ENCODE measurements at regions not wholly inside any gene's neighbourhood (a gene's known extent, or its start where the extent isn't known, plus 50 kb on each side); places are given as distances from the start of the nearest gene placed in this dataset.

DNA sequence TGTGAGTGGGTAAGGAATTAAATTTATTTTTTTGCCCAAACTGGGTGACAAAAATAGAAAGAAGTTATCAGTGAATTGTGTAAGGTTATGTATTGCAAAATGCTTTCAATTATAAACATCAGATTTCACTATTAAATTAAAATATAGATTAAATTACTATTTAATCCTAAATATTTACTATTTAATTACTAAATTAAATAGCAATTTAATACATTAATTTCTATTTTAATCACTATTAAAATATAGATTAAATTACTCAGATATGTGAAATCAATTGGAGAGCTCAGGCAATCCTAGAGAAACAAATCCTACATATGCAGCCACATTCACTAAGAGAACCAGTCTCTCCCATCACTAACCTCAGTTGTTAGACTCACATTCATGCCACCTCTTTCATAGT lies 2075.8 kb downstream of the MRPL39 start:
- TF ChIP-seq, protein P1, sequence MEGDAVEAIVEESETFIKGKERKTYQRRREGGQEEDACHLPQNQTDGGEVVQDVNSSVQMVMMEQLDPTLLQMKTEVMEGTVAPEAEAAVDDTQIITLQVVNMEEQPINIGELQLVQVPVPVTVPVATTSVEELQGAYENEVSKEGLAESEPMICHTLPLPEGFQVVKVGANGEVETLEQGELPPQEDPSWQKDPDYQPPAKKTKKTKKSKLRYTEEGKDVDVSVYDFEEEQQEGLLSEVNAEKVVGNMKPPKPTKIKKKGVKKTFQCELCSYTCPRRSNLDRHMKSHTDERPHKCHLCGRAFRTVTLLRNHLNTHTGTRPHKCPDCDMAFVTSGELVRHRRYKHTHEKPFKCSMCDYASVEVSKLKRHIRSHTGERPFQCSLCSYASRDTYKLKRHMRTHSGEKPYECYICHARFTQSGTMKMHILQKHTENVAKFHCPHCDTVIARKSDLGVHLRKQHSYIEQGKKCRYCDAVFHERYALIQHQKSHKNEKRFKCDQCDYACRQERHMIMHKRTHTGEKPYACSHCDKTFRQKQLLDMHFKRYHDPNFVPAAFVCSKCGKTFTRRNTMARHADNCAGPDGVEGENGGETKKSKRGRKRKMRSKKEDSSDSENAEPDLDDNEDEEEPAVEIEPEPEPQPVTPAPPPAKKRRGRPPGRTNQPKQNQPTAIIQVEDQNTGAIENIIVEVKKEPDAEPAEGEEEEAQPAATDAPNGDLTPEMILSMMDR (IDR thresholded peaks at IDR 0.05), result no peak
- TF ChIP-seq HOXA7 (CRISPR knock-in tag; IDR thresholded peaks at IDR 0.05) (no peak), CHD4 (IDR thresholded peaks at IDR 0.05; ENCODE audit: borderline replicate concordance) (no peak), POLR2A (IDR thresholded peaks at IDR 0.05; ENCODE audit: low read length) (no peak), RCOR1 (IDR thresholded peaks at IDR 0.05; ENCODE audit: low read depth, low read length) (no peak), JUN (IDR thresholded peaks at IDR 0.05) (no peak), ESRRA (IDR thresholded peaks at IDR 0.05; ENCODE audit: borderline replicate concordance, low read length) (no peak), MAFK (IDR thresholded peaks at IDR 0.05; ENCODE audit: partially characterized antibody) (no peak), GATA3 (IDR thresholded peaks at IDR 0.05; ENCODE audit: borderline replicate concordance) (no peak)
- TF ChIP-seq, protein P2, sequence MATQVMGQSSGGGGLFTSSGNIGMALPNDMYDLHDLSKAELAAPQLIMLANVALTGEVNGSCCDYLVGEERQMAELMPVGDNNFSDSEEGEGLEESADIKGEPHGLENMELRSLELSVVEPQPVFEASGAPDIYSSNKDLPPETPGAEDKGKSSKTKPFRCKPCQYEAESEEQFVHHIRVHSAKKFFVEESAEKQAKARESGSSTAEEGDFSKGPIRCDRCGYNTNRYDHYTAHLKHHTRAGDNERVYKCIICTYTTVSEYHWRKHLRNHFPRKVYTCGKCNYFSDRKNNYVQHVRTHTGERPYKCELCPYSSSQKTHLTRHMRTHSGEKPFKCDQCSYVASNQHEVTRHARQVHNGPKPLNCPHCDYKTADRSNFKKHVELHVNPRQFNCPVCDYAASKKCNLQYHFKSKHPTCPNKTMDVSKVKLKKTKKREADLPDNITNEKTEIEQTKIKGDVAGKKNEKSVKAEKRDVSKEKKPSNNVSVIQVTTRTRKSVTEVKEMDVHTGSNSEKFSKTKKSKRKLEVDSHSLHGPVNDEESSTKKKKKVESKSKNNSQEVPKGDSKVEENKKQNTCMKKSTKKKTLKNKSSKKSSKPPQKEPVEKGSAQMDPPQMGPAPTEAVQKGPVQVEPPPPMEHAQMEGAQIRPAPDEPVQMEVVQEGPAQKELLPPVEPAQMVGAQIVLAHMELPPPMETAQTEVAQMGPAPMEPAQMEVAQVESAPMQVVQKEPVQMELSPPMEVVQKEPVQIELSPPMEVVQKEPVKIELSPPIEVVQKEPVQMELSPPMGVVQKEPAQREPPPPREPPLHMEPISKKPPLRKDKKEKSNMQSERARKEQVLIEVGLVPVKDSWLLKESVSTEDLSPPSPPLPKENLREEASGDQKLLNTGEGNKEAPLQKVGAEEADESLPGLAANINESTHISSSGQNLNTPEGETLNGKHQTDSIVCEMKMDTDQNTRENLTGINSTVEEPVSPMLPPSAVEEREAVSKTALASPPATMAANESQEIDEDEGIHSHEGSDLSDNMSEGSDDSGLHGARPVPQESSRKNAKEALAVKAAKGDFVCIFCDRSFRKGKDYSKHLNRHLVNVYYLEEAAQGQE (IDR thresholded peaks at IDR 0.05), result no peak
- TF ChIP-seq, protein P3, sequence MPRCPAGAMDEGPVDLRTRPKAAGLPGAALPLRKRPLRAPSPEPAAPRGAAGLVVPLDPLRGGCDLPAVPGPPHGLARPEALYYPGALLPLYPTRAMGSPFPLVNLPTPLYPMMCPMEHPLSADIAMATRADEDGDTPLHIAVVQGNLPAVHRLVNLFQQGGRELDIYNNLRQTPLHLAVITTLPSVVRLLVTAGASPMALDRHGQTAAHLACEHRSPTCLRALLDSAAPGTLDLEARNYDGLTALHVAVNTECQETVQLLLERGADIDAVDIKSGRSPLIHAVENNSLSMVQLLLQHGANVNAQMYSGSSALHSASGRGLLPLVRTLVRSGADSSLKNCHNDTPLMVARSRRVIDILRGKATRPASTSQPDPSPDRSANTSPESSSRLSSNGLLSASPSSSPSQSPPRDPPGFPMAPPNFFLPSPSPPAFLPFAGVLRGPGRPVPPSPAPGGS (IDR thresholded peaks at IDR 0.05), result no peak
- TF ChIP-seq, protein P4, sequence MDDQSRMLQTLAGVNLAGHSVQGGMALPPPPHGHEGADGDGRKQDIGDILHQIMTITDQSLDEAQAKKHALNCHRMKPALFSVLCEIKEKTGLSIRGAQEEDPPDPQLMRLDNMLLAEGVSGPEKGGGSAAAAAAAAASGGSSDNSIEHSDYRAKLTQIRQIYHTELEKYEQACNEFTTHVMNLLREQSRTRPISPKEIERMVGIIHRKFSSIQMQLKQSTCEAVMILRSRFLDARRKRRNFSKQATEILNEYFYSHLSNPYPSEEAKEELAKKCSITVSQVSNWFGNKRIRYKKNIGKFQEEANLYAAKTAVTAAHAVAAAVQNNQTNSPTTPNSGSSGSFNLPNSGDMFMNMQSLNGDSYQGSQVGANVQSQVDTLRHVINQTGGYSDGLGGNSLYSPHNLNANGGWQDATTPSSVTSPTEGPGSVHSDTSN (IDR thresholded peaks at IDR 0.05), result no peak
- TF ChIP-seq, protein P5, sequence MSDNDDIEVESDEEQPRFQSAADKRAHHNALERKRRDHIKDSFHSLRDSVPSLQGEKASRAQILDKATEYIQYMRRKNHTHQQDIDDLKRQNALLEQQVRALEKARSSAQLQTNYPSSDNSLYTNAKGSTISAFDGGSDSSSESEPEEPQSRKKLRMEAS (IDR thresholded peaks at IDR 0.05), result no peak

All from A549 (cell line).